GM12878 (cell line): ENCODE measurements at regions not wholly inside any gene's neighbourhood (a gene's known extent, or its start where the extent isn't known, plus 50 kb on each side); places are given as distances from the start of the nearest gene placed in this dataset.

Source experiments
- EZH2 ChIP-seq: IDR thresholded peaks from 2 replicates; pipeline ENCODE4 v1.6.1; 2012; ENCODE audit warnings: low read depth, mild to moderate bottlenecking, control low read depth, inconsistent platforms, low read length, borderline replicate concordance; ENCODE audit not compliant: control insufficient read depth
- HDGF ChIP-seq: fragments of 450-650 bp; IDR thresholded peaks from 2 replicates; pipeline ENCODE4 v1.6.1; 2016; ENCODE audit warnings: antibody characterized with exemption
- LARP7 ChIP-seq: fragments of 450-650 bp; IDR thresholded peaks from 2 replicates; pipeline ENCODE4 v1.6.1; 2017; ENCODE audit warnings: mild to moderate bottlenecking
- MLLT1 ChIP-seq: fragments of 450-650 bp; IDR thresholded peaks from 2 replicates; pipeline ENCODE4 v1.6.1; 2016; ENCODE audit warnings: mild to moderate bottlenecking
- TBL1XR1 ChIP-seq: IDR thresholded peaks from 2 replicates; pipeline ENCODE4 v1.6.1; 2012; ENCODE audit warnings: low read depth, low read length, improper control_type of control experiment
- TF ChIP-seq, protein P1 (sequence below): IDR thresholded peaks from 2 replicates; pipeline ENCODE4 v1.6.1; 2011; ENCODE audit warnings: low read depth, mild to moderate bottlenecking, low read length, moderate library complexity, borderline replicate concordance; ENCODE audit errors: extremely low read depth
- TF ChIP-seq, protein P2 (sequence below): IDR thresholded peaks from 2 replicates; pipeline ENCODE4 v1.6.1; 2011; ENCODE audit warnings: mild to moderate bottlenecking, low read depth, low read length, moderate library complexity; ENCODE audit not compliant: insufficient replicate concordance

- TF ChIP-seq EZH2, result no peak
- TF ChIP-seq, protein P1, sequence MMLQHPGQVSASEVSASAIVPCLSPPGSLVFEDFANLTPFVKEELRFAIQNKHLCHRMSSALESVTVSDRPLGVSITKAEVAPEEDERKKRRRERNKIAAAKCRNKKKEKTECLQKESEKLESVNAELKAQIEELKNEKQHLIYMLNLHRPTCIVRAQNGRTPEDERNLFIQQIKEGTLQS, result no peak
- no peak for TF ChIP-seq TBL1XR1
- no peak for TF ChIP-seq LARP7
- TF ChIP-seq MLLT1, result no peak
- TF ChIP-seq, protein P2, sequence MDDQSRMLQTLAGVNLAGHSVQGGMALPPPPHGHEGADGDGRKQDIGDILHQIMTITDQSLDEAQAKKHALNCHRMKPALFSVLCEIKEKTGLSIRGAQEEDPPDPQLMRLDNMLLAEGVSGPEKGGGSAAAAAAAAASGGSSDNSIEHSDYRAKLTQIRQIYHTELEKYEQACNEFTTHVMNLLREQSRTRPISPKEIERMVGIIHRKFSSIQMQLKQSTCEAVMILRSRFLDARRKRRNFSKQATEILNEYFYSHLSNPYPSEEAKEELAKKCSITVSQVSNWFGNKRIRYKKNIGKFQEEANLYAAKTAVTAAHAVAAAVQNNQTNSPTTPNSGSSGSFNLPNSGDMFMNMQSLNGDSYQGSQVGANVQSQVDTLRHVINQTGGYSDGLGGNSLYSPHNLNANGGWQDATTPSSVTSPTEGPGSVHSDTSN, result no peak
- no peak for TF ChIP-seq HDGF
Observed at GRCh38 chr6:155687645-155688044, 232.0 kb upstream of the NOX3 start.
